Activated CD4-positive, alpha-beta memory T cell treated with anti-CD3 and anti-CD28 coated beads, Interleukin-2, amount 10 ng/mL, durations not matched to agents 7 days and 5 days (primary cell): ENCODE measurements at regions not wholly inside any gene's neighbourhood (a gene's known extent, or its start where the extent isn't known, plus 50 kb on each side); places are given as distances from the start of the nearest gene placed in this dataset.

Experiments
- CTCF ChIA-PET: fragments of 350-600 bp; sonication (Branson Sonifier 250); formaldehyde crosslinking; loops from one replicate; lab custom pipeline; 2021; ENCODE audit warnings: antibody characterized with exemption, inconsistent platforms; lab: Charles Lee
- POLR2A ChIA-PET: fragments of 350-600 bp; sonication (Branson Sonifier 250); formaldehyde crosslinking; loops from one replicate; lab custom pipeline; 2021; ENCODE audit warnings: antibody characterized with exemption; lab: Charles Lee
- DNase-seq: peaks from one replicate; pipeline ENCODE4 v3.0.0-alpha.2; 2020
- H3K27ac Mint-ChIP-seq: one replicate; pipeline ENCODE4 v1.8.0; 2021; ENCODE audit warnings: mild to moderate bottlenecking, mixed read lengths
- H3K27me3 Mint-ChIP-seq: one replicate; pipeline ENCODE4 v1.8.0; 2021; ENCODE audit warnings: mixed read lengths
- H3K36me3 Mint-ChIP-seq: one replicate; pipeline ENCODE4 v1.8.0; 2021; ENCODE audit warnings: low read depth, mixed read lengths
- H3K4me1 Mint-ChIP-seq: one replicate; pipeline ENCODE4 v1.8.0; 2021; ENCODE audit warnings: mixed read lengths
- H3K4me3 Mint-ChIP-seq: one replicate; pipeline ENCODE4 v1.8.0; 2021; ENCODE audit warnings: mild to moderate bottlenecking, mixed read lengths
- H3K9me3 Mint-ChIP-seq: one replicate; pipeline ENCODE4 v1.8.0; 2021; ENCODE audit warnings: mixed read lengths

- Mint-ChIP-seq H3K4me3 (no peak overlapping the region), H3K27ac (no peak overlapping the region), H3K27me3 (peaks cover 2% of the 10 kb centered on the region), H3K9me3 (no peaks in the 10 kb centered on the region), H3K4me1 (no peaks in the 10 kb centered on the region), H3K36me3 (no peaks in the 10 kb centered on the region)
- ChIA-PET CTCF (no interaction called here), POLR2A (no interaction called here)
- no peak for DNase-seq
Measured at GRCh38 chr2:240323601-240324291, 111.7 kb upstream of the GPC1 start.

GRCh38 chr2:240324312-240325015 is 111.0 kb upstream of the GPC1 start:
- H3K27me3 Mint-ChIP-seq = no peaks in the 10 kb centered on the region

GRCh38 chr2:240325016-240326007 is 110.2 kb upstream of the GPC1 start:
- H3K27me3 Mint-ChIP-seq = no peaks in the 10 kb centered on the region
- no peak for DNase-seq
- H3K4me3 Mint-ChIP-seq = no peak overlapping the region
- ChIA-PET CTCF (no interaction called here), POLR2A (no interaction called here)
- H3K36me3 Mint-ChIP-seq = no peaks in the 10 kb centered on the region
- H3K4me1 Mint-ChIP-seq = no peaks in the 10 kb centered on the region
- no peaks in the 10 kb centered on the region for H3K9me3 Mint-ChIP-seq
- no peak overlapping the region for H3K27ac Mint-ChIP-seq

More at GRCh38 chr2:240324312-240325015, 111.0 kb upstream of the GPC1 start:
- POLR2A ChIA-PET = no interaction called here
- CTCF ChIA-PET = no interaction called here
- no peak overlapping the region for H3K4me3 Mint-ChIP-seq
- no peaks in the 10 kb centered on the region for H3K36me3 Mint-ChIP-seq
- DNase-seq = no peak
- no peak overlapping the region for H3K27ac Mint-ChIP-seq
- no peaks in the 10 kb centered on the region for H3K9me3 Mint-ChIP-seq
- no peaks in the 10 kb centered on the region for H3K4me1 Mint-ChIP-seq

- Mint-ChIP-seq H3K27ac (no peak overlapping the region), H3K4me3 (no peak overlapping the region), H3K4me1 (no peaks in the 10 kb centered on the region), H3K27me3 (peaks cover under 1% of the 10 kb centered on the region), H3K9me3 (peaks cover under 1% of the 10 kb centered on the region), H3K36me3 (no peaks in the 10 kb centered on the region)
- DNase-seq = no peak
- POLR2A ChIA-PET = no interaction called here
- CTCF ChIA-PET = no interaction called here
Measured at GRCh38 chr2:240326246-240326645, 109.2 kb upstream of the GPC1 start.

GRCh38 chr2:240326886-240327285 is 108.6 kb upstream of the GPC1 start:
- CTCF ChIA-PET = no interaction called here
- no peaks in the 10 kb centered on the region for H3K36me3 Mint-ChIP-seq
- H3K9me3 Mint-ChIP-seq = peaks cover 2% of the 10 kb centered on the region
- DNase-seq = no peak
- no peaks in the 10 kb centered on the region for H3K4me1 Mint-ChIP-seq
- peaks cover 3% of the 10 kb centered on the region for H3K27me3 Mint-ChIP-seq
- POLR2A ChIA-PET = no interaction called here
- H3K27ac Mint-ChIP-seq = no peak overlapping the region
- no peak overlapping the region for H3K4me3 Mint-ChIP-seq

- ChIA-PET CTCF (no interaction called here), POLR2A (no interaction called here)
- Mint-ChIP-seq H3K27ac (no peak overlapping the region), H3K36me3 (no peaks in the 10 kb centered on the region), H3K27me3 (peaks cover 5% of the 10 kb centered on the region), H3K9me3 (peaks cover 2% of the 10 kb centered on the region), H3K4me3 (no peak overlapping the region), H3K4me1 (no peaks in the 10 kb centered on the region)
- no peak for DNase-seq
Measured at GRCh38 chr2:240327566-240327965, 107.9 kb upstream of the GPC1 start.

- ChIA-PET POLR2A (no interaction called here), CTCF (no interaction called here)
- Mint-ChIP-seq H3K4me1 (no peaks in the 10 kb centered on the region), H3K27me3 (peaks cover 8% of the 10 kb centered on the region), H3K36me3 (no peaks in the 10 kb centered on the region), H3K27ac (no peak overlapping the region), H3K9me3 (peaks cover 2% of the 10 kb centered on the region), H3K4me3 (no peak overlapping the region)
- DNase-seq = no peak
Measured at GRCh38 chr2:240328526-240328925, 106.9 kb upstream of the GPC1 start.

- Mint-ChIP-seq H3K4me1 (no peaks in the 10 kb centered on the region), H3K27me3 (peaks cover 10% of the 10 kb centered on the region), H3K27ac (no peak overlapping the region), H3K4me3 (no peak overlapping the region), H3K9me3 (peaks cover 2% of the 10 kb centered on the region), H3K36me3 (no peaks in the 10 kb centered on the region)
- ChIA-PET POLR2A (interaction anchor here (0.6 kb wide), 1 partner anchor 44 kb away, joined by 3 read pairs; no protein-coding TSS in a partner anchor), CTCF (no interaction called here)
- no peak for DNase-seq
Measured at GRCh38 chr2:240329116-240329665, 106.3 kb upstream of the GPC1 start.

GRCh38 chr2:240329778-240330177 is 105.7 kb upstream of the GPC1 start:
- DNase-seq = no peak
- Mint-ChIP-seq H3K9me3 (peaks cover 2% of the 10 kb centered on the region), H3K4me3 (no peak overlapping the region), H3K27ac (no peak overlapping the region), H3K36me3 (no peaks in the 10 kb centered on the region), H3K4me1 (no peaks in the 10 kb centered on the region), H3K27me3 (peaks cover 10% of the 10 kb centered on the region)
- ChIA-PET POLR2A (interaction anchor here (0.6 kb wide), 1 partner anchor 44 kb away, joined by 3 read pairs; no protein-coding TSS in a partner anchor), CTCF (no interaction called here)

- ChIA-PET POLR2A (no interaction called here), CTCF (no interaction called here)
- Mint-ChIP-seq H3K4me3 (no peak overlapping the region), H3K27ac (no peak overlapping the region), H3K4me1 (no peaks in the 10 kb centered on the region), H3K36me3 (no peaks in the 10 kb centered on the region), H3K9me3 (peaks cover 2% of the 10 kb centered on the region), H3K27me3 (peaks cover 22% of the 10 kb centered on the region)
- no peak for DNase-seq
Measured at GRCh38 chr2:240333985-240334384, 101.5 kb upstream of the GPC1 start.

- Mint-ChIP-seq H3K27ac (no peak overlapping the region), H3K9me3 (peaks cover 2% of the 10 kb centered on the region), H3K36me3 (no peaks in the 10 kb centered on the region), H3K4me3 (no peak overlapping the region), H3K4me1 (no peaks in the 10 kb centered on the region), H3K27me3 (peaks cover 22% of the 10 kb centered on the region)
- ChIA-PET CTCF (no interaction called here), POLR2A (no interaction called here)
- no peak for DNase-seq
Measured at GRCh38 chr2:240335061-240335460, 100.4 kb upstream of the GPC1 start.

- POLR2A ChIA-PET = no interaction called here
- CTCF ChIA-PET = no interaction called here
- Mint-ChIP-seq H3K36me3 (no peaks in the 10 kb centered on the region), H3K9me3 (no peaks in the 10 kb centered on the region), H3K27me3 (peaks cover 18% of the 10 kb centered on the region), H3K4me3 (no peak overlapping the region), H3K27ac (no peak overlapping the region), H3K4me1 (no peaks in the 10 kb centered on the region)
- no peak for DNase-seq
Measured at GRCh38 chr2:240336820-240337427, 98.5 kb upstream of the GPC1 start.
